HG03460 (cell line): ENCODE measurements at regions not wholly inside any gene's neighbourhood (a gene's known extent, or its start where the extent isn't known, plus 50 kb on each side); places are given as distances from the start of the nearest gene placed in this dataset.
"Not testable (repeated sequence)": the region's sequence is repeated elsewhere in the genome, so short reads cannot be mapped to it uniquely, and the experiment has no call there.

ENCODE experiments used
- ATAC-seq: cut with Tn5 transposase; IDR thresholded peaks from one replicate; pipeline ENCODE4 v1.9.1; 2021; ENCODE audit not compliant: unreplicated experiment

GRCh38 chr2:4039896-4040295, 336.5 kb downstream of the DCDC2C start:
- ATAC-seq, result no peak

GRCh38 chr2:4047961-4048891, 344.9 kb downstream of the DCDC2C start:
- ATAC-seq, result no peak

- no peak for ATAC-seq
Observed at GRCh38 chr2:4049463-4049862, 346.1 kb downstream of the DCDC2C start.

- ATAC-seq, result no peak
Observed at GRCh38 chr2:4053769-4054493, 350.6 kb downstream of the DCDC2C start.

GRCh38 chr2:4066217-4066616, 362.8 kb downstream of the DCDC2C start:
- ATAC-seq, result no peak

- no peak for ATAC-seq
Observed at GRCh38 chr2:4073026-4073569, 369.7 kb downstream of the DCDC2C start.

GRCh38 chr2:4077017-4077416, 373.6 kb downstream of the DCDC2C start:
- ATAC-seq, result no peak

GRCh38 chr2:4085186-4085585, 381.8 kb downstream of the DCDC2C start:
- ATAC-seq, result no peak

- ATAC-seq, result no peak
Observed at GRCh38 chr2:4090668-4091630, 387.6 kb downstream of the DCDC2C start.

GRCh38 chr2:4091869-4092268, 388.5 kb downstream of the DCDC2C start:
- ATAC-seq, result no peak

- no peak for ATAC-seq
Observed at GRCh38 chr2:4094743-4095142, 391.4 kb downstream of the DCDC2C start.

GRCh38 chr2:4096978-4097766, 393.8 kb downstream of the DCDC2C start:
- no peak for ATAC-seq

- no peak for ATAC-seq
Observed at GRCh38 chr2:4098137-4098536, 394.8 kb downstream of the DCDC2C start.

GRCh38 chr2:4101936-4102335, 398.6 kb downstream of the DCDC2C start:
- no peak for ATAC-seq

GRCh38 chr2:4107179-4107578, 403.8 kb downstream of the DCDC2C start:
- no peak for ATAC-seq

GRCh38 chr2:4110273-4110672, 406.9 kb downstream of the DCDC2C start:
- no peak for ATAC-seq

GRCh38 chr2:4115435-4115834, 412.1 kb downstream of the DCDC2C start:
- ATAC-seq, result not testable (repeated sequence)

- no peak for ATAC-seq
Observed at GRCh38 chr2:4122726-4123125, 419.4 kb downstream of the DCDC2C start.

- ATAC-seq, result no peak
Observed at GRCh38 chr2:4130651-4131050, 427.3 kb downstream of the DCDC2C start.
